Ishikawa (cell line): ENCODE measurements at regions not wholly inside any gene's neighbourhood (a gene's known extent, or its start where the extent isn't known, plus 50 kb on each side); places are given as distances from the start of the nearest gene placed in this dataset.

Experiments
- CEBPB ChIP-seq: IDR thresholded peaks from 2 replicates; pipeline ENCODE4 v1.6.1; 2012
- CREB1 ChIP-seq: IDR thresholded peaks from 2 replicates; pipeline ENCODE4 v1.6.1; 2012; ENCODE audit warnings: low read depth
- EP300 ChIP-seq: IDR thresholded peaks from 2 replicates; pipeline ENCODE4 v1.6.1; 2012; ENCODE audit warnings: borderline replicate concordance
- RAD21 ChIP-seq: IDR thresholded peaks from 2 replicates; pipeline ENCODE4 v1.6.1; 2012; ENCODE audit warnings: low read depth
- TAF1 ChIP-seq: IDR thresholded peaks from 2 replicates; pipeline ENCODE4 v1.6.1; 2012; ENCODE audit warnings: low read depth, mild to moderate bottlenecking
- TCF12 ChIP-seq: IDR thresholded peaks from 2 replicates; pipeline ENCODE4 v1.6.1; 2012; ENCODE audit warnings: low read depth
- YY1 ChIP-seq: IDR thresholded peaks from 2 replicates; pipeline ENCODE4 v1.6.1; 2012; ENCODE audit warnings: low read depth
- TF ChIP-seq, protein P1 (sequence below): IDR thresholded peaks from 2 replicates; pipeline ENCODE4 v1.6.1; 2012; ENCODE audit warnings: low read depth, mild to moderate bottlenecking

DNA sequence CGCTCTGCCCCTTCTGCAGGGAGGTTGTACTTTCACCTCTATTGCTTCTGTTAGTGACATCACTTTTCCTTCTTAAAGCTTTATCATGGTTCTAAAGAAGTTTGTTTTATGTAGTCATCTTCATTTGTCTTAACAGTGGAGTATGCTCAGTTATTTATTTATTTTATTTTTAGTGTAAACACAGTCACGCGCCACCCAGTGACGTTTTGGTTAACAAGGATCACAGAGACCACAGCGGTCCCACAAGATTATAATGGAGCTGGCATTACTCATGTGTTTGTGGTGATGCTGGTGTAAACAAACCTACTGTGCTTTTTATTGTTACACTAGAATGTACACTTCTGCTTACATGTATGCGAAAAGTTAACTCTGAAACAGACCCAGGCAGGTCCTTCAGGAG lies 89.9 kb downstream of the SOX11 start:
- TF ChIP-seq CEBPB: no peak
- TF ChIP-seq CREB1: no peak
- TF ChIP-seq TCF12: no peak
- no peak for TF ChIP-seq EP300
- no peak for TF ChIP-seq TAF1
- TF ChIP-seq, protein P1, sequence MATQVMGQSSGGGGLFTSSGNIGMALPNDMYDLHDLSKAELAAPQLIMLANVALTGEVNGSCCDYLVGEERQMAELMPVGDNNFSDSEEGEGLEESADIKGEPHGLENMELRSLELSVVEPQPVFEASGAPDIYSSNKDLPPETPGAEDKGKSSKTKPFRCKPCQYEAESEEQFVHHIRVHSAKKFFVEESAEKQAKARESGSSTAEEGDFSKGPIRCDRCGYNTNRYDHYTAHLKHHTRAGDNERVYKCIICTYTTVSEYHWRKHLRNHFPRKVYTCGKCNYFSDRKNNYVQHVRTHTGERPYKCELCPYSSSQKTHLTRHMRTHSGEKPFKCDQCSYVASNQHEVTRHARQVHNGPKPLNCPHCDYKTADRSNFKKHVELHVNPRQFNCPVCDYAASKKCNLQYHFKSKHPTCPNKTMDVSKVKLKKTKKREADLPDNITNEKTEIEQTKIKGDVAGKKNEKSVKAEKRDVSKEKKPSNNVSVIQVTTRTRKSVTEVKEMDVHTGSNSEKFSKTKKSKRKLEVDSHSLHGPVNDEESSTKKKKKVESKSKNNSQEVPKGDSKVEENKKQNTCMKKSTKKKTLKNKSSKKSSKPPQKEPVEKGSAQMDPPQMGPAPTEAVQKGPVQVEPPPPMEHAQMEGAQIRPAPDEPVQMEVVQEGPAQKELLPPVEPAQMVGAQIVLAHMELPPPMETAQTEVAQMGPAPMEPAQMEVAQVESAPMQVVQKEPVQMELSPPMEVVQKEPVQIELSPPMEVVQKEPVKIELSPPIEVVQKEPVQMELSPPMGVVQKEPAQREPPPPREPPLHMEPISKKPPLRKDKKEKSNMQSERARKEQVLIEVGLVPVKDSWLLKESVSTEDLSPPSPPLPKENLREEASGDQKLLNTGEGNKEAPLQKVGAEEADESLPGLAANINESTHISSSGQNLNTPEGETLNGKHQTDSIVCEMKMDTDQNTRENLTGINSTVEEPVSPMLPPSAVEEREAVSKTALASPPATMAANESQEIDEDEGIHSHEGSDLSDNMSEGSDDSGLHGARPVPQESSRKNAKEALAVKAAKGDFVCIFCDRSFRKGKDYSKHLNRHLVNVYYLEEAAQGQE: no peak
- no peak for TF ChIP-seq RAD21
- TF ChIP-seq YY1: no peak
